Dedifferentiated amniotic fluid mesenchymal stem cell (primary cell): ENCODE measurements at regions not wholly inside any gene's neighbourhood (a gene's known extent, or its start where the extent isn't known, plus 50 kb on each side); places are given as distances from the start of the nearest gene placed in this dataset.
"Not testable (repeated sequence)": the region's sequence is repeated elsewhere in the genome, so short reads cannot be mapped to it uniquely, and the experiment has no call there.

Experiments
- DNase-seq: peaks from one replicate; pipeline ENCODE4 v3.0.0-alpha.2; 2016; ENCODE audit errors: extremely low spot score

DNA sequence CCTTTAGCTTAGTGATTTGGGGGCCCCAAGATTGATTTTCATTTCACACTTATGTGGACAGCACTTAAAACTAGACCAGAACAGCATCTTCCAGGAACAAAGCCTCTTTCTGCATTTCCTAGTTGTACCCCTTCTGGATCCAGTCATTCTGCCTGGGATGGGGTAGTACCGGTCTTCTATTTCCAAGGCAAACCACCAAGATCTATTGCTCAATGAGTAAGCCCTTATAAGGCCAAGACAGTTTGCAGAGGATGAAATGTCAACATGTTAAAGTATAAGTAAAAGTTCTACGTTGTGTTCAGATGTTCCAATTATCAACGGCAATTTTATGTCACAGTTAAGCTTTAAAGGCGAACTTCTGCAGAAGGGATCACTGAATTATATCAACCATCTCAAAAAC lies 106.9 kb upstream of the ZNF746 start:
- DNase-seq, result no peak

DNA sequence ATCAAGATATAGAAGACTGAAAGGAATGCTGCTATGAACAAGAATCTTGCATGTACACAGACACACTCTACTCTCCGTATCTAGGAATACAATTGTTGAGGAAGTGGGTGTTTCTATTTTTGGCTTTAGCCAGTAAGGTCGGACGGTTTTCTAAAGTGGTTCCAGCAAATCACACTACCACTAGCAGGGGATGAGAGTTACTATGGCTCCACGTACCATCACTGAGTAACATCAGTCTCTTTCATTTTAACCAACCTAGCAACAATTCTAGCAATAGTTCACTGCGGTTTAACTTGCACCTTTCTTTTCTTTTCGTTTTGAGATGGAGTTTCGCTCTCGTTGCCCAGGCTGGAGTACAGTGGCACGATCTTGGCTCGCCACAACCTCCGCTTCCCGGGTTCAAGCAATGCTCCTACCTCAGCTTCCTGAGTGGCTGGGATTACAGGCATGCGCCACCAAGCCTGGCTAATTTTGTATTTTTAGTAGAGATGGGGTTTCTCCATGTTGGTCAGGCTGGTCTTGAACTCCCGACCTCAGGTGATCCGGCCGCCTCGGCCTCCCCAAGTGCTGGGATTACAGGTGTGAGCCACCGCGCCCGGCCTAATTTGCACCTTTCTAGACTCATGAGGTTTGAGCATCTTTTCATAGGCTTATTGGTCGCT lies 103.2 kb upstream of the ZNF746 start:
- not testable (repeated sequence) for DNase-seq

DNA sequence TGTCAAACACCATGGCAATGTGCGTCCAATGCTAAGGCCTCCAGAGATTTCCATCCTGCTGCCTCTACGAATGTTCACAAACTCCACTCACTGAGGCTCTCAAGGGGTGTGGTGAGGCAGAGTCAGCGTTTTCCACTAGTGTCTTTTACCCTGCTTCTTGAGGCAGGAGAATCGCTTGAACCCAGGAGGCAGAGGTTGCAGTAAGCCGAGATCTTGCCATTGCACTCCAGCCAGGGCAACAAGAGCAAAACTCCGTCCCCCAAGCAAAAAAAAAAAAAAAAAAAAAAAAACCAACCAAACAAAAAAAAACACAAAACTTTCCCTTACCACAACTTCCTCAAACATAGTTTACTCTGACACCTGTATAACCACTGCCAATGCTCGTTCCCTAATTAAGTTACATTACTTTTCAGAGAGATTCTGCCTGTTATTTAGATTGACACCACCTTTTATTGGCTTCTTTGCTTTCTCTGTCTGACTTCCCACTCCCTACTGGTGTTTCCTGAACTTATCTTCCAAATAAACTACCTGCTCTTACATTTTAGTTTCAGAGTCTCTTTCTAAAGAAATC lies 102.1 kb upstream of the ZNF746 start:
- DNase-seq, result no peak

DNA sequence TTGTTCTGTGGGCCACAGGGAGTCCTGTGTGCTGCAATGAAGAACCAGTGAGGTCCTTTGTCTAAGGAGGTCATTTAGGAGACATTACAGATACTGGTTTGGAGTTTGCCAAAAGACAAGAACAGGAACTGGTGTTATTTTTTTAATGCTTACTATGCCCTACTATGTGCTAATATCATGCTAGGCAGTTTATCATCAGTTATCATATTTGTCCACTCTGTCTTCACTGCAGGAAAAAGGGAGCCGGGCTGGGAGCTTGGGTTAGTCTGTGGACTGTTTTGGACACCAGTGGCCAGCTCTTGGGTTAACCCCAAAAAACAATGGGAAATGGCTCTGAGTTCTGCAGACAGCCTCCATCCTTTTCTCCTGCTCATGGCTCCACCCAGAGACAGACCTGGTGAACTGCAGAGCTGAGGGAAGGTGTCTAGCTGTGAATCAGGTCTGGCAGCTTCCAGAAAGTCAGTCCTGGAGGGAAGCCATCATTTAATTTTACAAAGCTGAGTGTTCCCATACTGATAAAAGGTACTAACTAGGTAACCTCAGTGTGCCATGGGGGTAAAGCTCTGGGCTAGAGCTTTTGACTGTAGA lies 101.2 kb upstream of the ZNF746 start:
- no peak for DNase-seq

DNA sequence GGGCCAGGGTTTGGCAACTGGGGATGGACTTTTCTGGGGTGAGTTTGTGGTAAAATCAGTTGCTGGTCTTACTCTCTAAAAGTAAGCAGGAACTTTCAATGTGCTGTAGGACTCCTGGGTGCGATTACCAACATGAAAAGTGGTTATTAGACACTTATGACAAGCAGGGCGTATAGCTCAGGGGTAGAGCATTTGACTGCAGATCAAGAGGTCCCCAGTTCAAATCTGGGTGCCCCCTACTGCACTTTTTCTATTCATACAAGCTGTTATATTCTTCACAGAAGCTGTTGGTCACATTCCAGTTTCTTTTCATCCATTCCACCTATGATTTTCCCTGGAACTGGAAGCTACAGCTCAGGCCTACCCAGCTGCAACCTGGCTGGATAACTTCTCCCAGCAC lies 100.2 kb upstream of the ZNF746 start:
- DNase-seq, result not testable (repeated sequence)

DNA sequence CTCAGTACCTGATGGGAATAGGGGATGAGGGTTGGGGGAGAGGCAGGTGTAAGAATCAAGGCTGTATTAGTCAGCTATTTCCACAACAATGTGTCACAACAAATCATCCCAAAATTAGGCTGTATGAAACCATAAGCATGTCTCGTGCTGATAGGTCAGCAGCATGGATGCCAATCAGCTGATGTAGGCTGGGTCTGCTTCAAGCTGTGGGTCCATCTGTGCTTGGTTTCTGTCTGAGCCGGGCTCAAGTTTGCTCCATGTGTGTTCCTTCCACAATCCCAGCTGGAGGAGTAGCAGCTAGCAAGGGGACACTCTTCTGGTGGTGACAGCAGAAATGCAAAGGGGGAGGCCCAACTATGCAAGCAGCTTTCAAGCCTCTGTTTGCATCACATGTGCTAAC lies 97.9 kb upstream of the ZNF746 start:
- DNase-seq, result no peak

DNA sequence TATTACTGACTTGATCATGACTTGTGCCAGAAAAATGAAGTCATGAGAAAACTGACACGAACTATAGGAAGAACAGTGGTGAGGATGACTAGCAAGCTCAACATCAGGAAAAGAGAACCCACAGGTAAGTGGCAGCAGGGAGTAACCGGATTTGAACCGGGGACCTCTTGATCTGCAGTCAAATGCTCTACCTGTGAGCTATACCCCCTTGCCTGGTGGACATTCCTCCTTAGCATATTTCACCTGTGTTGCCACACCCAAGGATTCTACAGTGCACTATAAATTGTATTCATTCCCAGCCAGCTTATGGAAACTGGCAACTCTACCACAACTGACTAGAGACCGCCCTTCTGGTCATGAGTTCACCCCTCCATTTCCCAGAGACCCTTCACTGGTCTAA lies 97.5 kb upstream of the ZNF746 start:
- no peak for DNase-seq

DNA sequence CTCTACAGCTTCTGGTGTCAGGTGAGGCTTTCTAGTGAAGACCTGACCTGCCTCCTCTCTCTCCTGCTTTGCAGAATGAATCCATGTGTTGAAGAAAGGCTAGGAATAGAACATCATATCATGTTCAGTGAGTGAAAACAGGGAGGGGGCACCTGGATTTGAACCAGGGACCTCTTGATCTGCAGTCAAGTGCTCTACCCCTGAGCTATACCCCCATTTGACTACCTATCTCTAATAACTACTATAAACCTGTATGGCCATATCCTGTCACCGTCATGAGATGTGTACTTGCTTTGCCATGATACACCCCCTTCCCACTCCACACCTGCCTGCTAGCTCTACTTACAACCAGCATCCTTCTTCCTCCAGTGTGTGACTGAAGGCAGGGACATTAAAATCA lies 91.3 kb upstream of the ZNF746 start:
- no peak for DNase-seq

DNA sequence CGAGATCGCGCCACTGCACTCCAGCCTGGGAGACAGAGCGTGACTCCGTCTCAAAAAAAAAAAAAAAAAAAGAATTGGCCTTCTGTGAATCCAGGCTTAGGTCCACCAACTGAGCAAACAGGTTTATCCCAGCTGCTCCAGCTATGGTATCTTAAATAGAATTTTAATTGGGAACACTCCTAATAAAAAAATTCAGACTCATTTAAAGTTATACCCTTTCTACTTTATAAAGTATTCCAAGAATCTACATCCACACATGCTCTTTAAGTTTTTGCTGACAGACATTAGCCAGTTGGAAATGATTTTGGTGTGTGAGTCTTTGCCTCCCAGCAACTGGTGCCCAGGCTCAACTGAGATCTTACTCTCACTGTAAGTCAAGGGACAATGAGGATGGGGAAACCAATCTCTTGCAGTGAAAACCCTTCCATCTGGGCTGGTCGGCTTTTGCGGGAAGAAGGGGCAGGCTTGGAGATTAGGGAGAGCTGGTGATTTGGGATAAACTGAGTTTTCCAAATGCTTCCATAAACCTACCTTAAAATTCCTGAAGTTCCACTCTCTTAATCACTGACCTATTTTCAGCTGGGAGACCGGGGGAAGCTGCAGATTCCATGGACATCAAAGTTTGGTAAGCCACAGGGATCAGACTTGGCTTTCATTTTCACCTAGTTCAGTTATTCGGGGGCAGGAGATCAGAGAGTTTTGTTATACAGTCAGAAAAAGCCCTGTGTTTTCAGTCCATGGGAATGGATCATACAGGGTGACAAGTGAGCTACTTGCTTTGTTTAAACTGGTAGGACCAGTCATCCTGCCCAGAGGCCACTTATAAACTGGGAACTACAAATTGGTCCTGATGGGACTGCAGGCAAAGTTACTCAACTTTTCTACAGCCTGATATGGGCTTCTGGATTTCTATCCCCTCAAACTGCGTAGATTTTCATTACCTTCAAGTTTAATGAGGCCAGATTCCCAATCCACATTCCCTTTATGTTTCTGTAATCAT lies 89.3 kb upstream of the ZNF746 start:
- no peak for DNase-seq

DNA sequence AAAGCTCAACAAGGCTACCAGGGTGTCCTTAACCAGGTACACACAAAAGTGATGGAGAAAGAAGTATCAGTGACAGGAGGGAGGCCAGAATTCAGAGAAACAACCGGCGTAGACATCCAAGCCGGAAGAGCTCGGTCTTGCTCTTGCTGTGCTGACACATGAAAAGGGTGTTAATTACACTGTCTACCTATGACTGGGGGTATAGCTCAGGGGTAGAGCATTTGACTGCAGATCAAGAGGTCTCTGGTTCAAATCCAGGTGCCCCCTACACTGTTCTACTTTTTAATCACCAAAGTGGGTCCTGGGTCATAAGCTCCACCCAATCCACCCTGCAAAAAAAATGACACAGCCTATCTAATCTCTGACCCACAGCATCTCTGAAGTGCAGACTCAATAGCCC lies 86.9 kb upstream of the ZNF746 start:
- DNase-seq, result no peak

DNA sequence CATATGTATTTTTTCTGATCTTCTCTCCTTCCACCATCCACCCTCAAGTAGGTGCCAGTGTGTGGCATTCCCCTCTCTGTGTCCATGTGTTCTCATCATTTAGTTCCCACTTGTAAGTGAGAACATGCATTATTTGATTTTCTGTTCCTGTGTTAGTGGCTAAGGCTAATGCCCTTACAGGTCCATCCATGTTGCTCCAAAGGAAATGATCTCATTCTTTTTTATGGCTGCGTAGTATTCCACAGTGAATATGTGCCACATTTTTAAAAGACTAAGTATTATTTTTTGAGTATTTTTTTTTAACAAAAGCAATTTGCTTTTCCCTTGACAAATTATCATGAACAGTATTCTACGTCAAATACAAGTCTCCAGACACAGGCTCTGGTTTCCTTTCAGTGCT lies 86.4 kb upstream of the ZNF746 start:
- no peak for DNase-seq

DNA sequence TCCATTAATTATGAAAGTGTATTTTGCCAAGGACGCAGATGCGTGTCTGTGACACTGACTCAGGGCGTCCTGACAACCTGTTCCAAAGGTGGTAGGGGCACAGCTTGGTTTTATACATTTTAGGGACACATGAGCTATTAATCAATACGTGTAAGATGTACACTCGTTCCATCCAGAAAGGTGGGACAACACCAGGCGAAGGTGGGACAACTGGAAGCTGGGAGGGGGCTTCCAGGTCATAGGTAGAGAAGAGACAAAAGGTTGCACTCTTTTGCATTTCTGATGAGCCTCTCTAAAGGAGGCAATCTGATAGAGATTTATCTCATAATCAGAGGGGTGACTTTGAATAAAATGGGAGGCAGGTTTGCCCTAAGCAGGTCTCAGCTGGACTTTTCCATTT lies 82.7 kb upstream of the ZNF746 start:
- DNase-seq, result no peak

DNA sequence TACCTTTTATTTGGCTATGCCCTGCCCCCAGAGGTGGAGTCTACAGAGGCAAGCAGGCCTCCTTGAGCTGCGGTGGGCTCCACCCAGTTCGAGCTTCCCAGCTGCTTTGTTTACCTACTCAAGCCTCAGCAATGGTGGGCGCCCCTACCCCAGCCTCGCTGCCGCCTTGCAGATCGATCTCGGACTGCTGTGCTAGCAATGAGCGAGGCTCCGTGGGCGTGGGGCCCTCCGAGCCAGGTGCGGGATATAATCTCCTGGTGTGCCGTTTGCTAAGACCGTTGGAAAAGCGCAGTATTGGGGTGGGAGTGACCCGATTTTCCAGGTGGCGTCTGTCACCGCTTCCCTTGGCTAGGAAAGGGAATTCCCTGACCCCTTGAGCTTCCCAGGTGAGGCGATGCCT lies 81.8 kb upstream of the ZNF746 start:
- not testable (repeated sequence) for DNase-seq

DNA sequence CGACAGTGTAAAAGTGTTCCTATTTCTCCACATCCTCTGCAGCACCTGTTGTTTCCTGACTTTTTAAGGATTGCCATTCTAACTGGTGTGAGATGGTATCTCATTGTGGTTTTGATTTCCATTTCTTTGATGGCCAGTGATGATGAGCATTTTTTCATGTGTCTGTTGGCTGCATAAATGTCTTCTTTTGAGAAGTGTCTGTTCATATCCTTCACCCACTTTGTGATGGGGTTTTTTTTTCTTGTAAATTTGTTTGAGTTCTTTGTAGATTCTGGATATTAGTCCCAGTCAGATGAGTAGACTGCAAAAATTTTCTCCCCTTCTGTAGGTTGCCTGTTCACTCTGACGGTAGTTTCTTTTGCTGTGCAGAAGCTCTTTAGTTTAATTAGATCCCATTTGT lies 76.8 kb upstream of the ZNF746 start:
- DNase-seq, result not testable (repeated sequence)

DNA sequence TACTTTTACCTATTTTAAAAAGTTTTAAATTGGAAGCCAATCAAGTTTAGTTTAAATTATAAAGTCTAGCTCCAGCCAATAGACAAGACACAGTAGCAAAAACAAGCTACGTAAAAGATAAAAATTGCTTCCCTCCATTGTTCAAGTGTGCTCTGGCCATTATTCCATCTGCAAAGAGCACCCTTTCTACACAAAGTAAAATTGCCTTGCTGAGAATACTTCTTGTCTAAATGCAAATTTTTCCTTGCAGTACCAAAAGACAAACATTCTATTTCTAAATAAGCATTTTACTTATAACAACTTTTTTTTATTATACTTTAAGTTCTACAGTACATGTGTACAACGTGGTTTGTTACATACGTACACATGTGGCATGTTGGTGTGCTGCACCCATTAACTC lies 75.9 kb upstream of the ZNF746 start:
- no peak for DNase-seq

DNA sequence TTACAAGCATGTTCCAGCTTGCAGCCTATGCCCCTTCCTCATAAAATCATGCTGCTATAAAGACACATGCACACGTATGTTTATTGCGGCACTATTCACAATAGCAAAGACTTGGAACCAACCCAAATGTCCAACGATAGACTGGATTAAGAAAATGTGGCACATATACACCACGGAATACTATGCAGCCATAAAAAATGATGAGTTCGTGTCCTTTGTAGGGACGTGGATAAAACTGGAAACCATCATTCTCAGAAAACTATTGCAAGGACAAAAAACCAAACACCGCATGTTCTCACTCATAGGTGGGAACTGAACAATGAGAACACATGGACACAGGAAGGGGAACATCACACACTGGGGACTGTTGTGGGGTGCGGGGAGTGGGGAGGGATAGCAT lies 75.3 kb upstream of the ZNF746 start:
- DNase-seq, result not testable (repeated sequence)

DNA sequence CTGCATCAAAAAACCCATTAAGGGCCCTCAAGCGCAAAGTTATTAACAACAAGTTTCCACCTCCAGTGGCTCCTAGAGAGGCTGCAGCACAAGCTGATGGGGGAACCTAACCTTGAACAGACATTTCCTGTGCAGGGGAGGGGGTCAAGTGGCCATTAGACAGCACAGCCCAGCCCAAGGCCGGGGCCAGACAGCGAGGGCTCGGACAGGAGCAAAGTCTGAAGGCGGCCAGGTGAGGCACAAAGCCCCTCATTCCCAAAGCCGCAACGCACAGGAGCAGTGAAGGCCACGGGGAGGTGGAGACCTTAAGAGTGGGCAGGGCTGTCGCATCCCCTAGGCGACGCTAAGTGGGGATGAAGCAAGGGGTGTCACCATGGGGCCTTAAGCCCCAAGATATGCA lies 73.2 kb upstream of the ZNF746 start:
- DNase-seq, result no peak

DNA sequence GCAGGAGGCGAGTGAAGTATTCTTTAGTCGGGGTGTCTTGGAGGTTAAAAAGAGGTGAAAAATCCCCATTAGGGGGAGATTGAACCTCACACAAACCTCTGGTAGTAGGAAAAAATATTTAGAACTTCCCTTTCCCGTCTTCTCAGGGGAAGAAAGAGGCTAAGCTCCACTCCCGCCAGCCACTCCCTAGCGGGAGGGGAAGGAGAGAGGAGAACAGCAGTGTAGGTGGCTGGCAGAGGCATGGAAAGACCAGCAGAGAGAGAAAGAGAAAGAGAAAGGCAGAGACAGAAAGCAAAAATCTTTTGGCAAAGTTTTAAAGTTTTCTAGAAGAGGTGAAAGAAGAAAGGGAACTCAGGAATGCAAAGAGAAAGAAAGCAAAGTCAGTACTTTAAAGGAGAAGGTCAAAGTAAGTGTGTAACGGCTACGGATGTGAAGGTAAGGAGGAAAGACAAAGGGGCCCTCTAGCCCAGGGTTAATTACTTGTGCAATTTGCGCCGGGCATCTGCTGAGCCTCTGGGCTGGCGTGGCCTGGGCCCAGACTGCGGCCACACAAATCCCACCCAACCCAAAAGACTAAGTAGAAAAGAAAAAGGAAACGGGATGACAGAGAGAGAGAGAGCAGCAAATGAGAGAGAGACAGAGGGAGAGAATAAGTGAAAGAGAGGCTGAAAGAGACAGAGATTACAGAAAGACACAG lies 72.3 kb upstream of the ZNF746 start:
- no peak for DNase-seq

DNA sequence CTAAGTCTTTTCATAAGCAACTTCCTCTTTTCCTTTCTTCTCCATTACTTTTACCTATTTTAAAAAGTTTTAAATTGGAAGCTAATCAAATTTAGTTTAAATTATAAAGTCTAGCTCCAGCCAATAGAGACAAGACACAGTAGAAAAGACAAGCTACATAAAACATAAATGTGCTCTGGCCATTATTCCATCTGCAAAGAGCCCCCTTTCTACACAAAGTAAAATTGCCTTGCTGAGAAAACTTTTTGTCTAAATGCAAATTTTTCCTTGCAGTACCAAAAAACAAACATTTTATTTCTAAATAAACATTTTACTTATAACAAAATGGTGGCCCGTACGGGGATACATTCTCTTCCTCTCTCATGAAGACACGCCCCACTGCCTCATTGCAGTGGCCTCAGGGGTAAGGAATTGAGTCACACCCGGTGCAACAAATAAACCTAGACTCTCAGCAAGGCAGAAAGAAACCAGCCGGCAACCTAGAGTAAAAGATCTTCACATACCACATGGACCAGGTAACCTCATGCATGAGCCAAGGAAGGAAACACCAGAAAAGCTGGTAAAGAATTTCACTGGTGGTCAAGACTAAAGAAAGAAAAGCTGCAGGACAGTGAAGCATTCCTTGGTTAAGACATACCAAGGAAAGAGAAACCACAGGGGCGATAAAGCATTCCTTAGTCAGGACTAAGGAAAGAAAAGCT lies 71.6 kb upstream of the ZNF746 start:
- no peak for DNase-seq

DNA sequence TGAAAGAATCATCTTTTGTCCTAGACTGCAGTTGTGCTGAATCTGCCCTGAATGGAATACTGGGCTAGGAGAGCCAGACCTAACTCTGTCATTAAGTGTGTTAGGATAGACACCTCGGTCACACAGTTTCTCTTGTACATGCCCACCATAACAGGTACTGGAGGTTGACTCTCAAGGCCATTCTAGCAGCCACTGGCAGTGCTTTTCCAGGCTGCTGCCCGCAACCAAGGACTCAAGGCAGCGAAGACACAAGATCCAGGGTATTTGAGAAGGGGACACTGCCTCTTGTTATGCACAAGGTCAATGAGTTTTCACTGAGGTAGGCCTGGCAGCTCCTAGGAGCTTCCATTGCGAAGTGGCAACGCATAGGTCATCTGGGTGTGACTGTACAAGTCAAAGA lies 70.6 kb upstream of the ZNF746 start:
- DNase-seq, result no peak

DNA sequence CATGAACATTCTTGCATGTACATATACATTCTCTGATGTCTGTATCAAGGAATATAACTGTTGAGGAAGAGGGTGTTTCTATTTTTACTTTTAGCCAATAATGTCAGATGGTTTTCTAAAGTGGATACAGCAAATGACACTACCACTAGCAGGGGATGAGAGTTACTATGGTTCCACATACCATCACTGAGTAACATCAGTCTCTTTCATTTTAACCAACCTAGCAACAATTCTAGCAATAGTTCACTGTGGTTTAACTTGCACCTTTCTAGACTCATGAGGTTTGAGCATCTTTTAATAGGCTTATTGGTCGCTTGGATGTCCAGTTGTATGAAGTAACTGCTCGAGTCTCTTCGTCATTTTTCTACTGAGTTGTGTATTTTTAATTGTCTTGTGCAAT lies 68.5 kb upstream of the ZNF746 start:
- no peak for DNase-seq

DNA sequence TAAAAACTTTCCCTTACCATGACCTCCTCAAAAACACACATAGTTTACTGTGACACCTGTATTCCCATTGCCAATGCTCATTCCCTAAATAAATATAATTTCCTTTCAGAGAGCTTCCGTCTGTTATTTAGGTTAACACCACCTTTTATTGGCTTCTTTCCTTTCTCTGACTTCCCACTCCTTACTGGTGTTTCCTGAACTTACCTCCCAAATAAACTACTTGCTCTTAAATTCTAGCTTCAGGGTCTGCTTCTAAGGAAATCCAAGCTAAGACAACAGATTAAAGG lies 67.4 kb upstream of the ZNF746 start:
- no peak for DNase-seq
